ENCODE measurements at regions not wholly inside any gene's neighbourhood (a gene's known extent, or its start where the extent isn't known, plus 50 kb on each side); places are given as distances from the start of the nearest gene placed in this dataset.

- TF ChIP-seq ZNF274 (IDR thresholded peaks at IDR 0.05; ENCODE audit: low read depth, low read length), result no peak
- no peak for TF ChIP-seq SUZ12 (IDR thresholded peaks at IDR 0.05; ENCODE audit: extremely low read depth, insufficient read depth, insufficient read length)
- TF ChIP-seq YY1 (IDR thresholded peaks at IDR 0.05; ENCODE audit: insufficient read depth, insufficient read length), result no peak
- DNase-seq (ENCODE audit: low read depth, low spot score), result no peak
- Histone ChIP-seq H3K36me3 (ENCODE audit: insufficient read depth, insufficient read length, low read length) (no peaks in the 10 kb centered on the region), H3K4me1 (ENCODE audit: insufficient read depth, insufficient read length) (no peaks in the 10 kb centered on the region), H3K9ac (ENCODE audit: insufficient read length, low read depth) (no peak overlapping the region), H3K9me3 (ENCODE audit: insufficient read depth, low read length) (peaks cover 12% of the 10 kb centered on the region; the same call in 1 of the 2 replicates), H3K4me3 (ENCODE audit: insufficient read length, low read depth) (no peak overlapping the region), H3K27me3 (ENCODE audit: insufficient read depth, insufficient read length) (no peaks in the 10 kb centered on the region)
These were observed 112.0 kb upstream of the CHST15 start for GRCh38 chr10:124205432-124205831.

GRCh38 chr10:124204726-124205125, 111.3 kb upstream of the CHST15 start:
- H3K36me3 ChIP-seq (ENCODE audit: insufficient read depth, insufficient read length, low read length), result no peaks in the 10 kb centered on the region
- H3K4me1 ChIP-seq (ENCODE audit: insufficient read depth, insufficient read length), result no peaks in the 10 kb centered on the region
- no peak for TF ChIP-seq SUZ12 (IDR thresholded peaks at IDR 0.05; ENCODE audit: extremely low read depth, insufficient read depth, insufficient read length)
- no peak for TF ChIP-seq ZNF274 (IDR thresholded peaks at IDR 0.05; ENCODE audit: low read depth, low read length)
- no peak for TF ChIP-seq YY1 (IDR thresholded peaks at IDR 0.05; ENCODE audit: insufficient read depth, insufficient read length)
- no peak for DNase-seq (ENCODE audit: low read depth, low spot score)
- H3K9ac ChIP-seq (ENCODE audit: insufficient read length, low read depth), result no peak overlapping the region
- H3K9me3 ChIP-seq (ENCODE audit: insufficient read depth, low read length), result peaks cover 12% of the 10 kb centered on the region; the same call in 1 of the 2 replicates
- no peak overlapping the region for H3K4me3 ChIP-seq (ENCODE audit: insufficient read length, low read depth)
- H3K27me3 ChIP-seq (ENCODE audit: insufficient read depth, insufficient read length), result no peaks in the 10 kb centered on the region

DNA sequence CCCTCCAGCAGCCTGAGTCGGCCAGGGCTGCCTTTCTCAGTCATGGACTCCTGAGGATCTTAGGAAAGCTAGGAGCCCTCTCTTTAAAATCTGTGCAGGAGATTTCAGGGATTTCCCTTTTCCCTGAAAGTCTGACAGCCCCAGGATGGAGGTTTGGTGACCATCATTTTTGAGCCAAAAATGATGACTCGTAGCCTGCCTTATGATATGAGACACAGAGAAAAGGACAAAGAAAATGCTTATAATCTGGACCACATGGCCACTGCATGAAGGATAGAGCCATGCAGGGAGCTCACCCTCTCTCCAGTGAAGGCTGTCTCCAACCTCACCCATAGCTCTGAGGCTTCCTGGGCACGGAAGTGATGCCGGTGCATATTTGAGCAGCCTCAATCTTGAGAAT, 106.6 kb upstream of the CHST15 start:
- Histone ChIP-seq H3K9me3 (ENCODE audit: insufficient read depth, low read length) (no peaks in the 10 kb centered on the region; the same call in 1 of the 2 replicates), H3K4me1 (ENCODE audit: insufficient read depth, insufficient read length) (no peaks in the 10 kb centered on the region), H3K4me3 (ENCODE audit: insufficient read length, low read depth) (no peak overlapping the region), H3K36me3 (ENCODE audit: insufficient read depth, insufficient read length, low read length) (no peaks in the 10 kb centered on the region), H3K9ac (ENCODE audit: insufficient read length, low read depth) (no peak overlapping the region), H3K27me3 (ENCODE audit: insufficient read depth, insufficient read length) (no peaks in the 10 kb centered on the region)
- DNase-seq (ENCODE audit: low read depth, low spot score), result no peak
- TF ChIP-seq SUZ12 (IDR thresholded peaks at IDR 0.05; ENCODE audit: extremely low read depth, insufficient read depth, insufficient read length), result no peak
- no peak for TF ChIP-seq YY1 (IDR thresholded peaks at IDR 0.05; ENCODE audit: insufficient read depth, insufficient read length)
- no peak for TF ChIP-seq ZNF274 (IDR thresholded peaks at IDR 0.05; ENCODE audit: low read depth, low read length)

DNA sequence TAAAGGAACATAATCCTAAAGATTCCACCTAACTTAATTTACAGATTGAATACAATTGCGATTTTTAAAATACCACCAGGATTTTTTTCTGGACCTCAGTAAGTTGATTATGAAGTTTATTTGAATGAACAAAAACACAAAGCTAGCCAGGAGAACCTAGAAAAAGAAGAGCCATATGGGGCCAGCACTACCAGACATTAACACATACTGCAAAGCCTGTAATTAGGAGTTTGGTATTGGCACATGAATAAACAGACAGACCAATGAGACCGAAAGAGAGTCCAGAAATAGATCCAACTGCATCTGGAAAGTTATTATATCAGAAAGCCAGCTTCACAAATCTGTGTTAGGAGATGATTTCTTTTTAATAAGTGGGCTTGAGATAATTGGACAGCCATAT, 105.5 kb upstream of the CHST15 start:
- Histone ChIP-seq H3K36me3 (ENCODE audit: insufficient read depth, insufficient read length, low read length) (no peaks in the 10 kb centered on the region), H3K4me1 (ENCODE audit: insufficient read depth, insufficient read length) (no peaks in the 10 kb centered on the region)
- TF ChIP-seq YY1 (IDR thresholded peaks at IDR 0.05; ENCODE audit: insufficient read depth, insufficient read length) (no peak), ZNF274 (IDR thresholded peaks at IDR 0.05; ENCODE audit: low read depth, low read length) (no peak), SUZ12 (IDR thresholded peaks at IDR 0.05; ENCODE audit: extremely low read depth, insufficient read depth, insufficient read length) (no peak)

GRCh38 chr10:124198125-124198501, 104.7 kb upstream of the CHST15 start:
- no peak for DNase-seq (ENCODE audit: low read depth, low spot score)
- no peak for TF ChIP-seq ZNF274 (IDR thresholded peaks at IDR 0.05; ENCODE audit: low read depth, low read length)
- TF ChIP-seq YY1 (IDR thresholded peaks at IDR 0.05; ENCODE audit: insufficient read depth, insufficient read length), result no peak
- TF ChIP-seq SUZ12 (IDR thresholded peaks at IDR 0.05; ENCODE audit: extremely low read depth, insufficient read depth, insufficient read length), result no peak
- Histone ChIP-seq H3K36me3 (ENCODE audit: insufficient read depth, insufficient read length, low read length) (no peaks in the 10 kb centered on the region), H3K9ac (ENCODE audit: insufficient read length, low read depth) (no peak overlapping the region), H3K27me3 (ENCODE audit: insufficient read depth, insufficient read length) (no peaks in the 10 kb centered on the region), H3K4me1 (ENCODE audit: insufficient read depth, insufficient read length) (no peaks in the 10 kb centered on the region), H3K4me3 (ENCODE audit: insufficient read length, low read depth) (no peak overlapping the region), H3K9me3 (ENCODE audit: insufficient read depth, low read length) (no peaks in the 10 kb centered on the region; the same call in 1 of the 2 replicates)

More for the DNA sequence above, 105.5 kb upstream of the CHST15 start:
- Histone ChIP-seq H3K27me3 (ENCODE audit: insufficient read depth, insufficient read length) (no peaks in the 10 kb centered on the region), H3K4me3 (ENCODE audit: insufficient read length, low read depth) (no peak overlapping the region), H3K9ac (ENCODE audit: insufficient read length, low read depth) (no peak overlapping the region), H3K9me3 (ENCODE audit: insufficient read depth, low read length) (no peaks in the 10 kb centered on the region; the same call in 1 of the 2 replicates)
- DNase-seq (ENCODE audit: low read depth, low spot score), result no peak

DNA sequence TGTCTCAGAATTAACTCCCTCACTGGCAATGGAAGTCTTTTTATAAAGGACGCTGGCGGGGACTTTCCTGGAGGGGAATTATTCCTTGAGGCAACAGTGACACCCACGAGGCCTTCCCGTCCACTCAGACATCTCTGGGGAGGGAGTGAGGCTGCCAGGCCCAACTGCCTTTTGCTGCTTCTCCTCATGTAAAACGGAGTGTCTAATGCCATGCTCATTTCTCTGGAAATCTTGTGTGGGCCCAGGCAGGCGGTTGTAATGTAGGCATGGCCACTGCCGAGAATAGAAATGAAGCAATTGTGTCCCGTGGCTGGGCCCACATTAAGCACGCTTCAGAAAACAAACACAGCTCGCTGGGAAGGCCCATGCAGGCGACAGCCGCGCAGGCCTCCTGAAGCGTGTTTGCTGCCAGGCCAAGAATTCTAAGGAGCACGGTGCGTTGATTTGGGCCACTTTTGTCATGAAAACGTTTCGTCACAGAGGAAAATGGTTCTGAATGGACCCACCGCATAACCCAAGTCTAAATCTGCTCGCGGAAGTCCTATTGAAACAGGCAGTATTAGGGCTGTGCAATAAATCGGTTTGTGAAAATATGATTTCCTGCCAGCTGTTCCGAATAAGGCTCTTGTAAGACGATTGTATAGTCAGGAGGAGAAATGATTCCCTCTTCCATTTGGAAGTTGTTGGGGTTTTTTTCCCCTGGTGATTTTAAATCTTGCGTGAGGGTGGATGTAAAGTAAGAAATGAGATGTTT, 104.2 kb upstream of the CHST15 start:
- Histone ChIP-seq H3K27me3 (ENCODE audit: insufficient read depth, insufficient read length) (no peaks in the 10 kb centered on the region), H3K4me1 (ENCODE audit: insufficient read depth, insufficient read length) (no peaks in the 10 kb centered on the region), H3K36me3 (ENCODE audit: insufficient read depth, insufficient read length, low read length) (no peaks in the 10 kb centered on the region), H3K9me3 (ENCODE audit: insufficient read depth, low read length) (no peaks in the 10 kb centered on the region), H3K9ac (ENCODE audit: insufficient read length, low read depth) (no peak overlapping the region), H3K4me3 (ENCODE audit: insufficient read length, low read depth) (no peak overlapping the region)
- TF ChIP-seq ZNF274 (IDR thresholded peaks at IDR 0.05; ENCODE audit: low read depth, low read length), result no peak
- no peak for DNase-seq (ENCODE audit: low read depth, low spot score)

- Histone ChIP-seq H3K27me3 (ENCODE audit: insufficient read depth, insufficient read length) (no peaks in the 10 kb centered on the region), H3K9ac (ENCODE audit: insufficient read length, low read depth) (no peak overlapping the region), H3K4me3 (ENCODE audit: insufficient read length, low read depth) (no peak overlapping the region), H3K36me3 (ENCODE audit: insufficient read depth, insufficient read length, low read length) (no peaks in the 10 kb centered on the region), H3K9me3 (ENCODE audit: insufficient read depth, low read length) (no peaks in the 10 kb centered on the region), H3K4me1 (ENCODE audit: insufficient read depth, insufficient read length) (no peaks in the 10 kb centered on the region)
- DNase-seq (ENCODE audit: low read depth, low spot score), result no peak
- TF ChIP-seq ZNF274 (IDR thresholded peaks at IDR 0.05; ENCODE audit: low read depth, low read length) (no peak), YY1 (IDR thresholded peaks at IDR 0.05; ENCODE audit: insufficient read depth, insufficient read length) (no peak), SUZ12 (IDR thresholded peaks at IDR 0.05; ENCODE audit: extremely low read depth, insufficient read depth, insufficient read length) (no peak)
These were observed 103.3 kb upstream of the CHST15 start for GRCh38 chr10:124196659-124197058.

All from NT2/D1 (cell line).